Fibroblast of lung (primary cell): ENCODE measurements at regions not wholly inside any gene's neighbourhood (a gene's known extent, or its start where the extent isn't known, plus 50 kb on each side); places are given as distances from the start of the nearest gene placed in this dataset.

Source experiments
- EZH2 ChIP-seq: IDR thresholded peaks from 2 replicates; pipeline ENCODE4 v1.5.1; 2012; ENCODE audit warnings: low read length, control low read depth, mild to moderate bottlenecking; ENCODE audit errors: missing control alignments
- TF ChIP-seq, protein P1 (sequence below), 2 donors: IDR thresholded peaks in 1 of 2; conservative IDR thresholded peaks in 1 of 2; 1 replicate in 1 of 2; 2 replicates in 1 of 2; pipeline ENCODE4 v1.5.1; 2011 to 2012; ENCODE audit warnings: low read length in 2 of 2, control low read depth in 1 of 2, inconsistent platforms in 1 of 2, low read depth in 1 of 2, mild to moderate bottlenecking in 1 of 2

DNA sequence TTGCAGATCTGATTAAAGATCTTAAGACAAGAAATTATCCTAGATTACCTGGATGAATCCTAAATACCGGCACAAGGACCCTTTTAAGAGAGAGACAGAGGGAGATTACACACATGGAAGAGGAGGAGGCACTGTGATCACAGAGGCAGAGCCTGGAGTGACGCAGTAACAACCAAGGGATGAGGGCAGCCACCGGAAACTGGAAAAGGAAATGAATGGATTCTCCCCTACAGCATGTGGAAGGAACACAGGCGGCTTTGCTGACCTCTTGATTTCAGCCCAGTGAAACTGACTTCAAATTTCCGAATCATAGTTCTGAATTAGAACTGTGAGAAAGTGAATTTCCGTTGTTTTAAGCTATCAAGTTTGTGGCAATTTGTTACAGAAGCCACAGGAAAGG lies 50.2 kb upstream of the IVNS1ABP start:
- TF ChIP-seq, protein P1, sequence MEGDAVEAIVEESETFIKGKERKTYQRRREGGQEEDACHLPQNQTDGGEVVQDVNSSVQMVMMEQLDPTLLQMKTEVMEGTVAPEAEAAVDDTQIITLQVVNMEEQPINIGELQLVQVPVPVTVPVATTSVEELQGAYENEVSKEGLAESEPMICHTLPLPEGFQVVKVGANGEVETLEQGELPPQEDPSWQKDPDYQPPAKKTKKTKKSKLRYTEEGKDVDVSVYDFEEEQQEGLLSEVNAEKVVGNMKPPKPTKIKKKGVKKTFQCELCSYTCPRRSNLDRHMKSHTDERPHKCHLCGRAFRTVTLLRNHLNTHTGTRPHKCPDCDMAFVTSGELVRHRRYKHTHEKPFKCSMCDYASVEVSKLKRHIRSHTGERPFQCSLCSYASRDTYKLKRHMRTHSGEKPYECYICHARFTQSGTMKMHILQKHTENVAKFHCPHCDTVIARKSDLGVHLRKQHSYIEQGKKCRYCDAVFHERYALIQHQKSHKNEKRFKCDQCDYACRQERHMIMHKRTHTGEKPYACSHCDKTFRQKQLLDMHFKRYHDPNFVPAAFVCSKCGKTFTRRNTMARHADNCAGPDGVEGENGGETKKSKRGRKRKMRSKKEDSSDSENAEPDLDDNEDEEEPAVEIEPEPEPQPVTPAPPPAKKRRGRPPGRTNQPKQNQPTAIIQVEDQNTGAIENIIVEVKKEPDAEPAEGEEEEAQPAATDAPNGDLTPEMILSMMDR (conservative IDR thresholded peaks at IDR 0.05 in 1 of 2, IDR thresholded peaks at IDR 0.05 in 1 of 2; ENCODE audit: low read depth in 1 of 2, low read length in 2 of 2) = no peak
- no peak for TF ChIP-seq EZH2
